ENCODE measurements at regions not wholly inside any gene's neighbourhood (a gene's known extent, or its start where the extent isn't known, plus 50 kb on each side); places are given as distances from the start of the nearest gene placed in this dataset.

DNA sequence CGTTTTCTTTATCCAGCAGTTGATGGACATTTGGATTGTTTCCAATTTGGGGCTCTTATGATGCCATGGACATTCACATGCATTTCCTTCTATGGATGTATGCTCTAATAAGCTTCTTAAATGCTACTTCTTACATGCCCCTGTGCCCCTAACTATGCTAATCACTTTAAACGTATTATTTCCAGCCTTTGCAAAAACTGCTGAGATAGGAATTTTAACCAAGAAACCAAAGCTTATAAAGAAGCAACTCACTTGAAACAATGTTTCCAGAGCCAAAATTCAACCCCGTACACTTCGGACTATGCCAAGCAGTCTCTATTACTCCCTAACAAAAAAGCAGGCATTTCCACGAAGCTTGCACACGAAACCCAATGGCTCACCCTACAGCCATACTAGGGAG, 545.6 kb upstream of the WWC1 start:
- ATAC-seq (ENCODE audit: low read depth) = no peak
- ChIA-PET POLR2A (no interaction called here), CTCF (interaction anchor here (1.1 kb wide), 1 partner anchor 23 kb away, joined by 3 read pairs; no protein-coding TSS in a partner anchor)
- H3K9me3 Mint-ChIP-seq (ENCODE audit: insufficient read depth) = no peaks in the 10 kb centered on the region
- Histone ChIP-seq H4K20me1 (ENCODE audit: control insufficient read depth, insufficient read depth, low read length, poor library complexity, severe bottlenecking) (no peaks in the 10 kb centered on the region), H3K9me3 (ENCODE audit: control extremely low read depth in 1 of 3, control insufficient read depth in 2 of 3, insufficient read depth in 1 of 3, low read length in 2 of 3) (no peaks in the 10 kb centered on the region), H3K4me1 (ENCODE audit: control insufficient read depth in 2 of 2, insufficient read depth in 2 of 2, low read length in 2 of 2) (no peaks in the 10 kb centered on the region), H3K9ac (ENCODE audit: low read length) (no peak overlapping the region), H3K36me3 (replicated peaks in 1 of 2; ENCODE audit: control extremely low read depth in 1 of 2, control insufficient read depth in 1 of 2, extremely low read depth in 1 of 2, insufficient read depth in 2 of 2, low read length in 1 of 2) (no peaks in the 10 kb centered on the region), H3K4me2 (replicated peaks; ENCODE audit: low read depth, low read length, poor library complexity, severe bottlenecking) (no peak overlapping the region), H3K27ac (ENCODE audit: low read length in 2 of 2) (no peak overlapping the region), H2AFZ (ENCODE audit: insufficient read depth, low read depth, low read length, poor library complexity, severe bottlenecking) (no peak overlapping the region), H3K79me2 (ENCODE audit: control insufficient read depth, insufficient read depth, low read length) (no peaks in the 10 kb centered on the region), H3K4me3 (ENCODE audit: control extremely low read depth in 1 of 5, extremely low read depth in 1 of 5, insufficient read depth in 1 of 5, low read depth in 2 of 5, low read length in 4 of 5) (no peak overlapping the region), H3K27me3 (replicated peaks in 1 of 4; ENCODE audit: control extremely low read depth in 1 of 4, control insufficient read depth in 3 of 4, insufficient read depth in 4 of 4, low read length in 3 of 4) (no peaks in the 10 kb centered on the region)
- no peak for DNase-seq
- no peaks in the 10 kb centered on the region for H3K4me1 Mint-ChIP-seq
- H3K27ac Mint-ChIP-seq = no peak overlapping the region
- 77% methylated on average over 4 of the region's 6 CpGs for WGBS (ENCODE audit: insufficient coverage)
- H3K27me3 Mint-ChIP-seq = no peaks in the 10 kb centered on the region
- intact Hi-C loops (cut with micrococcal nuclease) = no loop called here
- TF ChIP-seq EZH2 (IDR thresholded peaks at IDR 0.05; ENCODE audit: borderline replicate concordance, insufficient read depth, low read depth, low read length, poor library complexity, severe bottlenecking) = no peak
- TF ChIP-seq, protein P1, sequence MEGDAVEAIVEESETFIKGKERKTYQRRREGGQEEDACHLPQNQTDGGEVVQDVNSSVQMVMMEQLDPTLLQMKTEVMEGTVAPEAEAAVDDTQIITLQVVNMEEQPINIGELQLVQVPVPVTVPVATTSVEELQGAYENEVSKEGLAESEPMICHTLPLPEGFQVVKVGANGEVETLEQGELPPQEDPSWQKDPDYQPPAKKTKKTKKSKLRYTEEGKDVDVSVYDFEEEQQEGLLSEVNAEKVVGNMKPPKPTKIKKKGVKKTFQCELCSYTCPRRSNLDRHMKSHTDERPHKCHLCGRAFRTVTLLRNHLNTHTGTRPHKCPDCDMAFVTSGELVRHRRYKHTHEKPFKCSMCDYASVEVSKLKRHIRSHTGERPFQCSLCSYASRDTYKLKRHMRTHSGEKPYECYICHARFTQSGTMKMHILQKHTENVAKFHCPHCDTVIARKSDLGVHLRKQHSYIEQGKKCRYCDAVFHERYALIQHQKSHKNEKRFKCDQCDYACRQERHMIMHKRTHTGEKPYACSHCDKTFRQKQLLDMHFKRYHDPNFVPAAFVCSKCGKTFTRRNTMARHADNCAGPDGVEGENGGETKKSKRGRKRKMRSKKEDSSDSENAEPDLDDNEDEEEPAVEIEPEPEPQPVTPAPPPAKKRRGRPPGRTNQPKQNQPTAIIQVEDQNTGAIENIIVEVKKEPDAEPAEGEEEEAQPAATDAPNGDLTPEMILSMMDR (IDR thresholded peaks at IDR 0.05) = no peak
- no peak overlapping the region for H3K4me3 Mint-ChIP-seq

DNA sequence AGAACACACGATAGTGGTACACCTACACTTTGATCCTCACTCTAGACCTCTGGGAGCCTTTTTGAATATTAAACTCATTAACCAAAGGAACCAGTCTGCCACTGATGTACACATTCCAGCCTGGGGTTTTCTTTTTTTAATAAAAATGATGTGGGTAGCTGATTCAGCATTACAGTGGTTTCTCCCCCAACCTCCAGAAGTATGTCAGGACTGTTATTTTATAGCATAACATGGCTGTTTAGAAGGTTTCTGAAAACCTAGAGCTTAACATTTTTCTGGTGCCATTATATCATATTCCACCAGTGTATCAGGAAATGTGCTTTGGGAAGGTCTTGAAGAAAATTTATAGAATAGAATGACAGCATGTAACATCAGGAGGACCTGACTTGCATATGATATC, 540.9 kb upstream of the WWC1 start:
- intact Hi-C loops (cut with micrococcal nuclease) = no loop called here
- POLR2A ChIA-PET = no interaction called here
- H3K27me3 Mint-ChIP-seq = no peaks in the 10 kb centered on the region
- Histone ChIP-seq H4K20me1 (ENCODE audit: control insufficient read depth, insufficient read depth, low read length, poor library complexity, severe bottlenecking) (no peaks in the 10 kb centered on the region), H3K27ac (ENCODE audit: low read length in 2 of 2) (no peak overlapping the region), H3K4me2 (replicated peaks; ENCODE audit: low read depth, low read length, poor library complexity, severe bottlenecking) (no peak overlapping the region), H3K9me3 (ENCODE audit: control extremely low read depth in 1 of 3, control insufficient read depth in 2 of 3, insufficient read depth in 1 of 3, low read length in 2 of 3) (peaks cover 0 to 3% (median 0%) of the 10 kb centered on the region in 3 donors), H3K79me2 (ENCODE audit: control insufficient read depth, insufficient read depth, low read length) (no peaks in the 10 kb centered on the region), H3K4me3 (ENCODE audit: control extremely low read depth in 1 of 5, extremely low read depth in 1 of 5, insufficient read depth in 1 of 5, low read depth in 2 of 5, low read length in 4 of 5) (no peak overlapping the region), H3K36me3 (replicated peaks in 1 of 2; ENCODE audit: control extremely low read depth in 1 of 2, control insufficient read depth in 1 of 2, extremely low read depth in 1 of 2, insufficient read depth in 2 of 2, low read length in 1 of 2) (no peaks in the 10 kb centered on the region), H3K9ac (ENCODE audit: low read length) (no peak overlapping the region), H2AFZ (ENCODE audit: insufficient read depth, low read depth, low read length, poor library complexity, severe bottlenecking) (no peak overlapping the region), H3K27me3 (replicated peaks in 1 of 4; ENCODE audit: control extremely low read depth in 1 of 4, control insufficient read depth in 3 of 4, insufficient read depth in 4 of 4, low read length in 3 of 4) (no peaks in the 10 kb centered on the region), H3K4me1 (ENCODE audit: control insufficient read depth in 2 of 2, insufficient read depth in 2 of 2, low read length in 2 of 2) (no peaks in the 10 kb centered on the region)
- H3K4me3 Mint-ChIP-seq = no peak overlapping the region
- no CpG with 5 or more reads among the region's 1 CpG for WGBS (ENCODE audit: insufficient coverage)
- no peak for ATAC-seq (ENCODE audit: low read depth)
- no peak for TF ChIP-seq EZH2 (IDR thresholded peaks at IDR 0.05; ENCODE audit: borderline replicate concordance, insufficient read depth, low read depth, low read length, poor library complexity, severe bottlenecking)
- TF ChIP-seq, protein P1 (IDR thresholded peaks at IDR 0.05) = no peak
- no peaks in the 10 kb centered on the region for H3K9me3 Mint-ChIP-seq (ENCODE audit: insufficient read depth)
- H3K27ac Mint-ChIP-seq = no peak overlapping the region
- no peaks in the 10 kb centered on the region for H3K4me1 Mint-ChIP-seq
- CTCF ChIA-PET = no interaction called here
- no peak for DNase-seq
